GM19351 (cell line): ENCODE measurements at regions not wholly inside any gene's neighbourhood (a gene's known extent, or its start where the extent isn't known, plus 50 kb on each side); places are given as distances from the start of the nearest gene placed in this dataset.
A peak's percentile ranks its signal among the peaks of the same experiment; 100 is the strongest.
"Not testable (repeated sequence)": the region's sequence is repeated elsewhere in the genome, so short reads cannot be mapped to it uniquely, and the experiment has no call there.

Source experiments
- ATAC-seq: cut with Tn5 transposase; IDR thresholded peaks from one replicate; pipeline ENCODE4 v1.9.1; 2021; ENCODE audit warnings: mild to moderate bottlenecking, moderate library complexity; ENCODE audit not compliant: unreplicated experiment

DNA sequence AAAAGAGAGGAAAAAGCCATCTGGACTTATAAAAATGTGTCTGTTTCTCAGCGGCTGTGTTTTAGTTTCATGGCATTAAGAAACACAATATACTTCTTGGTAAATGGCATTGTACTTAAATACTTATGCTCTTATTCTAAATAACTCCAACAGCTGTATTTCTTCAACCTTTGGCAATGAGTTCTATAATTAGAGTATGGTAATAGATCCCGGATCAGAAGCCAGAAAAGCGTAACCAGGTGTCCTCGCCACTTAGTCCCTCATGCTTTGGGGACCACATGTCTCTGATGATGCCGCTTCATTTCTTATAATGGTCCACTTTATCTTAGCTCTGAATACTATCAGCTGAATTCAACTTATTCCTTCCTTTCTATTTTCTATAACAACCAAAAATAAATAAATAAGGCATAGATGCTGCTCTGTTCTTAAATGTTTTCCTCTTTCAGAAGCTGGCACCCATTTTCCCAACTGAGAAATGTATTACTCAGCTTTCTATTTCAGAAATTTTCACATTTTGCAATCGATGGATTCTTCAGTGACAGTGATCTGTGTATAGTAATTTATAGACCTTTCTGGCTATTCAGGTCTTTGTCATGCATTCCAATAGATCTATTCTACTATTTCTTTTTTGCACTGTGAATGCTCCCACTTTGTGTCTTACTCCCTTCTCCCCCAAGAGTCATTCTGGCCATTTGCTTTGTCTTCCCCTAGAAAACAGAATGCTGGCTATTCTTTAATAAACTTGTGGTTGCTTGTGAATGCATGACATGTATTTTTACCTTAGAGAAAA is 87.6 kb upstream of the KBTBD8 start:
- ATAC-seq, result no peak

DNA sequence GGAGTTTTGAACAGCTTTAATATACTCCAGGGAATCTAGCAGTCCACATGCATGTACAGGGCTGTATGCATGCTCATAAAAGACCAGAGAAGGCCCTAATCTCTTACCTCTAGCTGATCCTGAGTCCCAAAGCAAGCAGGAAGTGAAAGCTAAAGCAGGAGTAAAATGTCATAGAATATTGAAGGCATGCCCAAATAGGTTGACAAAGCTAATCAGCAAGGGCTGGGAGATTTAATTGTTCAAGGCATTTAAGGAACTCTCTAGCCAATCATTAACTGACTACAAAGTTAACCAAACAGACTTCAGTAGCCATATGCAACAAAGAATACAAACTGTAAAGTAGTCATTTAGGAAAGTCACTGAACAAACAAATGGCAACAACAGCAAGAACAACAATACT is 85.8 kb upstream of the KBTBD8 start:
- ATAC-seq, result no peak

- no peak for ATAC-seq
Measured at GRCh38 chr3:66922058-66922457, 76.0 kb upstream of the KBTBD8 start.

DNA sequence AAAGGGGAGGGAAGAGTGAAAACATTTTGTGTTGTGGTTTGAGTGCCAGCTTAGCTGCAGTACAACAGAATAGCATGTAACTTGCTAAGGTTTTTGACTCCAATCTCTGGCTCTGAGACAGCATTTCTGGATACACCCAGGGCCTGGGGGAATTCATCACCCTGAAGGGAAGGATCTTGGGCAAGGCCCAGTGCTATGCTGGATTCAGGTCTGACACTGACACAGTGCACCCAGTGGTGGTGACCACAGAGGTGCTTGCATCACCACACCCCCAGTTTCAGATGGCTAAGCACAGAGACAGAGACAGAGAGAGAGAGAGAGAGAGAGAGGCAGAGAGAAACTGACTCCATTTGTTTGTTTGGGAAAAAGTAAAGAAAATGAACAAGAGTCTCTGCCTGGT is 74.1 kb upstream of the KBTBD8 start:
- peak; percentile 63 for ATAC-seq

- no peak for ATAC-seq
Measured at GRCh38 chr3:66928252-66928651, 69.9 kb upstream of the KBTBD8 start.

- no peak for ATAC-seq
Measured at GRCh38 chr3:66931291-66931690, 66.8 kb upstream of the KBTBD8 start.

DNA sequence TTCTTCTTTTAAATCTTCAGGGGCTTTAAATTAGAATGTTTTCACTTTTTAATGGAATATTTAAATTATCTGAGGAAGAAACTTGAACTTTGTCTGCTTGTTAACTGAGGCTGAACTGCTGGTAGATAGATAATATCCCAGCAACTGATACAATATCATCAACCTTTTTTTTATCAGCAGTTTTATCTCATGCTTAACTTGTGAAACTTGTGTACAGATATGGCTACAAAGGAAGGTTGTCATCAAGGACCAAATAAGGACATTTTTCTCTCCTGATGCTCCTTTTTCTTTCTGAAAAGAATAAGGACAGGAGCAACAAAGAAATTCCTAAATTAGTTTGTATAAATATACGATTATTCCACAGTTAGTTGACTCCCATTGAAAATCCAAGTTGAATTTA is 66.4 kb upstream of the KBTBD8 start:
- ATAC-seq, result no peak

- no peak for ATAC-seq
Measured at GRCh38 chr3:66933233-66933632, 64.9 kb upstream of the KBTBD8 start.

- ATAC-seq, result no peak
Measured at GRCh38 chr3:66934041-66934440, 64.1 kb upstream of the KBTBD8 start.

- ATAC-seq, result no peak
Measured at GRCh38 chr3:66934725-66935124, 63.4 kb upstream of the KBTBD8 start.

DNA sequence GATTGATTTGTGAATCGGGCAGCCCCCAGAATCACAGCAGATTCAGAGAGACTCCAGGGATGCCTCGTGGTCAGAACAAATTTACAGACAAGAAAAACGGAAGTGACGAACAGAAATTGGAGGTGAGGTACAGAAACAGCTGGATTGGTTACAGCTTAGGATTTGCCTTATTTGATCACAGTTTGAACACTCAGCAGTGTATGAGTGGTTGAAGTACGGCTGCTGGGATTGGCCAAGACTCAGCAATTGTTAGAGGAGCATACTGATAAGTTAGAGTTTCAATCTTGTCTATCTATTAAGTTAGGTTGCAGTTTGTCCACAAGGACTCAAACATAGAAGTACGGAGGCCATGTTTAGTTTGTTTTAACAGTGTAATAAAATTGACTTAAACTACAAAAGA is 61.1 kb upstream of the KBTBD8 start:
- ATAC-seq, result not testable (repeated sequence)

GRCh38 chr3:66938338-66938963 is 59.7 kb upstream of the KBTBD8 start:
- peak; percentile 85 for ATAC-seq

DNA sequence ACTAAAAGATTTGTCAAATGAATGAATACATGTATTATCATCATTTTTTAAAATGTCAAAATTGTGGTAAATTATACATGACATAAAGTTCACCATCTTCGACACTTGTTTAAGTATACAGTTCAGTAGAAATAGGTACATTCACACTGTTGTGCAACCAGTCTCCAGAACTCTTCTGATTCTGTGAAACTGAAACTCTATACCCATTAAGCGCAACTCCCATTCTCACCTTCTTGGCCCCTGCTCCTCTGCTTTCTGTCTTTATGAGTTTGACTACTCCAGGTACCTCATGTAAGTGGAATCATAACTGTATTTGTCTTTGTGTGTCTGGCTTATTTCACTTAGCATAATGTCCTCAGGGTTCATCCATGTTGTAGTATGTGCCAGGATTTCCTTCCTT is 50.1 kb upstream of the KBTBD8 start:
- ATAC-seq, result no peak
